Endothelial cell of umbilical vein (primary cell): ENCODE measurements at regions not wholly inside any gene's neighbourhood (a gene's known extent, or its start where the extent isn't known, plus 50 kb on each side); places are given as distances from the start of the nearest gene placed in this dataset.

Experiments used
- BruUV-seq: library from RNA; stranded (reverse); fragments of 400-500 nt; replicated peaks from 2 replicates; lab custom pipeline; 2021; lab: Mats Ljungman, UMichigan
- CTCF ChIA-PET: fragments of 300-600, 350-600 bp; sonication (Branson Sonifier 250); formaldehyde crosslinking; loops from one replicate; lab custom pipeline; 2021; ENCODE audit warnings: antibody characterized with exemption, inconsistent platforms; lab: Charles Lee
- POLR2A ChIA-PET: fragments of 300-600, 350-600 bp; sonication (Branson Sonifier 250); formaldehyde crosslinking; loops from one replicate; lab custom pipeline; 2021; ENCODE audit warnings: antibody characterized with exemption, inconsistent platforms; lab: Charles Lee
- DNase-seq: peaks from one replicate; pipeline ENCODE4 v3.0.0-alpha.2; 2011; ENCODE audit warnings: low read depth, low spot score
- FAIRE-seq: peaks from 2 replicates; lab custom pipeline; 2011; peaks lifted over from hg19 to GRCh38; lab: Jason Lieb, UNC
- H2AFZ ChIP-seq: 2 replicates; pipeline ENCODE4 v1.6.0; 2012; ENCODE audit warnings: low read depth, low read length, control low read depth, inconsistent platforms
- H3K27ac ChIP-seq: 2 replicates; pipeline ENCODE4 v1.5.1; 2011; ENCODE audit warnings: low read depth, mild to moderate bottlenecking, control low read depth, low read length, moderate library complexity; ENCODE audit not compliant: insufficient read depth
- H3K27me3 ChIP-seq, 2 experiments: 2 replicates each; pipeline versions ENCODE4 v1.6.0 to v1.6.1; 2011; ENCODE audit warnings: low read length in 2 of 2, mixed read lengths in 1 of 2; ENCODE audit not compliant: control insufficient read depth in 2 of 2, insufficient read depth in 2 of 2
- H3K36me3 ChIP-seq, 2 experiments: 2 replicates in 1 of 2; 3 replicates in 1 of 2; pipeline ENCODE4 v1.5.1; 2011; ENCODE audit warnings: low read length in 2 of 2, mild to moderate bottlenecking in 1 of 2, moderate library complexity in 1 of 2; ENCODE audit not compliant: control insufficient read depth in 2 of 2, insufficient read depth in 2 of 2; ENCODE audit errors: extremely low read depth in 1 of 2
- H3K4me1 ChIP-seq: 3 replicates; pipeline ENCODE4 v1.5.1; 2011; ENCODE audit warnings: mild to moderate bottlenecking, low read length; ENCODE audit not compliant: control insufficient read depth, insufficient read depth; ENCODE audit errors: extremely low read depth
- H3K4me2 ChIP-seq: 2 replicates; pipeline ENCODE4 v1.6.1; 2011; ENCODE audit warnings: low read length, control low read depth, mixed read lengths; ENCODE audit not compliant: insufficient read depth
- H3K4me3 ChIP-seq, 3 experiments: fragments of 200-600 bp in 1 of 3; sonication (generic), shearing (Covaris generic) in 1 of 3; replicated peaks in 1 of 3; 2 replicates each; pipeline ENCODE4 v1.5.1; 2011 to 2016; ENCODE audit warnings: control low read depth in 3 of 3, low read length in 3 of 3, mild to moderate bottlenecking in 2 of 3, inconsistent platforms in 1 of 3, low read depth in 1 of 3, moderate library complexity in 1 of 3; ENCODE audit not compliant: insufficient read depth in 1 of 3
- H3K79me2 ChIP-seq: 2 replicates; pipeline ENCODE4 v1.6.0; 2012; ENCODE audit warnings: low read length, inconsistent platforms; ENCODE audit not compliant: control insufficient read depth, insufficient read depth
- H3K9ac ChIP-seq: replicated peaks from 2 replicates; pipeline ENCODE3; 2011; ENCODE audit warnings: low read length, control low read depth; ENCODE audit not compliant: insufficient read depth; ENCODE audit errors: extremely low read depth
- H3K9me1 ChIP-seq: replicated peaks from 3 replicates; pipeline ENCODE4 v1.6.0; 2011; ENCODE audit warnings: mild to moderate bottlenecking, low read length; ENCODE audit not compliant: control insufficient read depth, insufficient read depth; ENCODE audit errors: extremely low read depth
- H3K9me3 ChIP-seq: replicated peaks from 2 replicates; pipeline ENCODE4 v1.5.1; 2012; ENCODE audit warnings: low read length, inconsistent platforms; ENCODE audit not compliant: control insufficient read depth, insufficient read depth
- H4K20me1 ChIP-seq: replicated peaks from 2 replicates; pipeline ENCODE3; 2011; ENCODE audit warnings: mild to moderate bottlenecking, low read length; ENCODE audit not compliant: control insufficient read depth, insufficient read depth; ENCODE audit errors: extremely low read depth
- JUN ChIP-seq: IDR thresholded peaks from 2 replicates; pipeline ENCODE4 v1.6.1; 2011; ENCODE audit warnings: borderline replicate concordance, low read depth; ENCODE audit not compliant: insufficient read length, insufficient read depth
- MAX ChIP-seq: IDR thresholded peaks from 2 replicates; pipeline ENCODE4 v1.6.1; 2011; ENCODE audit not compliant: insufficient read depth, insufficient read length
- POLR2A ChIP-seq: IDR thresholded peaks from 2 replicates; pipeline ENCODE4 v1.6.1; 2012; ENCODE audit warnings: low read depth, mild to moderate bottlenecking, control low read depth, low read length
- dilution Hi-C: fragments of 300-500 bp; cut with MboI; formaldehyde crosslinking; loops from one replicate; pipeline ENCODE4 v1.15.0; 2019; ENCODE audit warnings: low sequenced_read_pairs; ENCODE audit not compliant: extremely low pct_ligation_motif_present
- intact Hi-C: fragments of 100-400 bp; cut with micrococcal nuclease; formaldehyde crosslinking; loops from one replicate; pipeline ENCODE4 v1.10.0; 2022

- Histone ChIP-seq H3K9me1 (no peaks in the 10 kb centered on the region), H3K9ac (no peak overlapping the region), H3K4me2 (no peak overlapping the region), H3K27me3 (no peaks in the 10 kb centered on the region), H3K9me3 (no peaks in the 10 kb centered on the region), H3K4me1 (no peaks in the 10 kb centered on the region), H4K20me1 (no peaks in the 10 kb centered on the region), H3K27ac (no peak overlapping the region), H2AFZ (no peak overlapping the region), H3K36me3 (no peaks in the 10 kb centered on the region), H3K79me2 (no peaks in the 10 kb centered on the region), H3K4me3 (no peak overlapping the region)
- TF ChIP-seq POLR2A = no peak
- POLR2A ChIA-PET = no interaction called here
- DNase-seq = no peak
- intact Hi-C loops = no loop called here
- dilution Hi-C loops = no loop called here
- FAIRE-seq = no peak
- BruUV-seq = no TSS peak
- CTCF ChIA-PET = no interaction called here
These were observed 685.6 kb downstream of the TBC1D32 start for GRCh38 chr6:120648713-120649112.

- H3K36me3 ChIP-seq = no peaks in the 10 kb centered on the region
- no TSS peak for BruUV-seq
- H3K9me1 ChIP-seq = no peaks in the 10 kb centered on the region
- intact Hi-C loops (no loop called here), dilution Hi-C loops (no loop called here)
- POLR2A ChIA-PET = no interaction called here
- no peak overlapping the region for H3K4me3 ChIP-seq
- DNase-seq (no peak), FAIRE-seq (no peak)
- no peak for TF ChIP-seq MAX
- no peak for TF ChIP-seq JUN
- no peak overlapping the region for H2AFZ ChIP-seq
- H3K79me2 ChIP-seq = no peaks in the 10 kb centered on the region
- no peak overlapping the region for H3K9ac ChIP-seq
- CTCF ChIA-PET = no interaction called here
- no peaks in the 10 kb centered on the region for H3K27me3 ChIP-seq
- H3K9me3 ChIP-seq = no peaks in the 10 kb centered on the region
- no peak overlapping the region for H3K27ac ChIP-seq
- no peaks in the 10 kb centered on the region for H3K4me1 ChIP-seq
- no peak overlapping the region for H3K4me2 ChIP-seq
- H4K20me1 ChIP-seq = no peaks in the 10 kb centered on the region
These were observed 688.2 kb downstream of the TBC1D32 start for GRCh38 chr6:120646101-120646500.
